ENCODE measurements at regions not wholly inside any gene's neighbourhood (a gene's known extent, or its start where the extent isn't known, plus 50 kb on each side); places are given as distances from the start of the nearest gene placed in this dataset.

DNA sequence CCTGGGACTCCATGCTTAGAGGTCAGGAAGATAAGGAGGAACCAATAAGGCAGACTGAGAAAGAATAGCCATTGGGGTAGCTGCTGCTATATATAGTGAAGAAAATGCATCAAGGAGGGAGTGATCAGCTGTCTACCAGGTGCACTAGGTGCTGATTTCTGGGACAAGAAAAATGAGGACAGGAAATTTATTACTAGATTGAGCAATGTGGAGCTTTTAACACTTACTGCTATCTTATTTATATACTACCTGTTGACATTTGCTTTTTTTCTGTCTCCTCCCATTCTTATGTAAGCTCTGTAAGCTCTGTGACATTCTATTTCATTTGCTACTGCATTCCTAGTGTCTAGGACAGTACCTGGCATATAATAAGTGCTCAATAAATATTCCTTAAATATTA, 53.7 kb upstream of the DHX40 start:
- no peak overlapping the region for H3K4me2 ChIP-seq (ENCODE audit: low read length)
- intact Hi-C loops (cut with micrococcal nuclease; ENCODE audit: unreplicated experiment) = no loop called here
- TF ChIP-seq CTCF (conservative IDR thresholded peaks at IDR 0.05; ENCODE audit: low read length) (no peak), EZH2phosphoT487 (IDR thresholded peaks at IDR 0.05; ENCODE audit: borderline replicate concordance, low read depth, low read length) (no peak)
- BruUV-seq (replicated peaks) = no TSS peak
- no peak overlapping the region for H2AFZ ChIP-seq (ENCODE audit: low read length)
- no peaks in the 10 kb centered on the region for H3K4me1 ChIP-seq (ENCODE audit: insufficient read depth, low read length, poor library complexity, severe bottlenecking)
- ChIA-PET CTCF (ENCODE audit: unreplicated experiment) (no interaction called here), POLR2A (interaction anchor here (0.6 kb wide), 1 partner anchor 22 kb away, joined by 3 read pairs; no protein-coding TSS in a partner anchor)
- DNase-seq (ENCODE audit: low spot score) = no peak
- H3K27ac ChIP-seq (ENCODE audit: low read depth, low read length, poor library complexity, severe bottlenecking) = no peak overlapping the region
- no peaks in the 10 kb centered on the region for H3K9me2 ChIP-seq (ENCODE audit: insufficient read depth, low read length)
- H4K20me1 ChIP-seq (ENCODE audit: insufficient read depth, low read length) = no peaks in the 10 kb centered on the region
- H3K9me3 ChIP-seq (ENCODE audit: low read length) = no peaks in the 10 kb centered on the region
- H3K4me3 ChIP-seq (ENCODE audit: low read depth, low read length, poor library complexity, severe bottlenecking) = no peak overlapping the region
- H3K36me3 ChIP-seq (ENCODE audit: insufficient read depth, low read length) = no peaks in the 10 kb centered on the region
- H3K79me2 ChIP-seq (ENCODE audit: insufficient read depth, low read depth, low read length) = no peaks in the 10 kb centered on the region

GRCh38 chr17:59512844-59513385, 52.5 kb upstream of the DHX40 start:
- Histone ChIP-seq H3K27ac (ENCODE audit: low read depth, low read length, poor library complexity, severe bottlenecking) (no peak overlapping the region), H3K4me3 (ENCODE audit: low read depth, low read length, poor library complexity, severe bottlenecking) (no peak overlapping the region), H2AFZ (ENCODE audit: low read length) (no peak overlapping the region), H4K20me1 (ENCODE audit: insufficient read depth, low read length) (no peaks in the 10 kb centered on the region), H3K36me3 (ENCODE audit: insufficient read depth, low read length) (no peaks in the 10 kb centered on the region), H3K4me2 (ENCODE audit: low read length) (no peak overlapping the region), H3K79me2 (ENCODE audit: insufficient read depth, low read depth, low read length) (no peaks in the 10 kb centered on the region), H3K4me1 (ENCODE audit: insufficient read depth, low read length, poor library complexity, severe bottlenecking) (no peaks in the 10 kb centered on the region), H3K9me2 (ENCODE audit: insufficient read depth, low read length) (no peaks in the 10 kb centered on the region), H3K9me3 (ENCODE audit: low read length) (no peaks in the 10 kb centered on the region)
- no peak for DNase-seq (ENCODE audit: low spot score)
- ChIA-PET CTCF (ENCODE audit: unreplicated experiment) (no interaction called here), POLR2A (interaction anchor here (0.6 to 0.7 kb wide), 3 partner anchors 45 to 455 kb away, joined by 3 read pairs; no protein-coding TSS in a partner anchor)
- intact Hi-C loops (cut with micrococcal nuclease; ENCODE audit: unreplicated experiment) = no loop called here
- no TSS peak for BruUV-seq (replicated peaks)
- no peak for TF ChIP-seq EZH2phosphoT487 (IDR thresholded peaks at IDR 0.05; ENCODE audit: borderline replicate concordance, low read depth, low read length)
- TF ChIP-seq CTCF (conservative IDR thresholded peaks at IDR 0.05; ENCODE audit: low read length) = no peak

DNA sequence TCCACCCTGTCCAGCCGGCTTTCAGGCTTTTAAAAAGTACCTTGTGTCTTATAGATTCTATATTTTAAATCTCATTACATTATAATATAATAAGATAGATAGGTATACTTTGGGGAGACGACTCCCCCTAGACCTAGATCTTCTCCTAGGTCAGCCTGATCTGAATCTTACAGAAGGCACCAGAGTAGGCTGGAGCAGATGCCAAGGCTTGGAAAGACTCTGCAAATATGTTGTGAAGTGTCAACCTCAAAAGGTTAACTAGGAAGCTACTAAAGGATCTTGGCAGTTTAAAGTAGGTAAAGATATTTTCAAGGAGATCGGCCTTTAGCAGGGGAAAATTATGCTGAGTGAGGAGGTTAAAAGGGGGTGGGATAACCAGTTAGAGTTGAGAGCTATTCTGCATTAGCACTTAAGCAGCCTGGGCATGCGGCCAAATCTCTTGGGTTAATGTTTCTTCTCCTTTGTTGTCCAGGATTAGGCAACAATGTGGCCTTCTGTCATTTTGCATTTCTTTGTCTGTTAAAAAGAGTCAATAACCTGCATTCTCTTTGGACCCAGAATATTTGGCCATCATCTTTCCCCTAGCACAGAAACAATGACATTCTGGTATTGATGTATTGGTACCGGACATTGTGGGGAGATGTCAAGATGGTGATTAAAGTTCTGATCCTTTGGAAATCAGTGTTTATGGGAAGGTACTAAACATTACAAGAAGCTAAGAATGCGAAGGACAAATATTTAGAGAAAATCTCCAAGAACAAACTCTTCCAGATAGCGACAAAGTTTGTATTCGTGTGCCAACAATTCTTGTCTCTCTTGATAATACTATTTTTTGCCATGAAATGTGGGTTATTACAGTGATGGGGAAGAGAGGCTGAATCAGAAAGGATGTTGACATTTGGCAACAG, 51.2 kb upstream of the DHX40 start:
- BruUV-seq (replicated peaks) = no TSS peak
- intact Hi-C loops (cut with micrococcal nuclease; ENCODE audit: unreplicated experiment) = no loop called here
- no peak overlapping the region for H3K27ac ChIP-seq (ENCODE audit: low read depth, low read length, poor library complexity, severe bottlenecking)
- no peaks in the 10 kb centered on the region for H4K20me1 ChIP-seq (ENCODE audit: insufficient read depth, low read length)
- no peak for DNase-seq (ENCODE audit: low spot score)
- no peak for TF ChIP-seq CTCF (conservative IDR thresholded peaks at IDR 0.05; ENCODE audit: low read length)
- TF ChIP-seq EZH2phosphoT487 (IDR thresholded peaks at IDR 0.05; ENCODE audit: borderline replicate concordance, low read depth, low read length) = no peak
- no peaks in the 10 kb centered on the region for H3K9me2 ChIP-seq (ENCODE audit: insufficient read depth, low read length)
- ChIA-PET CTCF (ENCODE audit: unreplicated experiment) (no interaction called here), POLR2A (interaction anchor here (0.6 kb wide), 1 partner anchor 212 kb away, joined by 4 read pairs; no protein-coding TSS in a partner anchor)
- H3K4me3 ChIP-seq (ENCODE audit: low read depth, low read length, poor library complexity, severe bottlenecking) = no peak overlapping the region
- no peaks in the 10 kb centered on the region for H3K9me3 ChIP-seq (ENCODE audit: low read length)
- no peak overlapping the region for H3K4me2 ChIP-seq (ENCODE audit: low read length)
- no peaks in the 10 kb centered on the region for H3K4me1 ChIP-seq (ENCODE audit: insufficient read depth, low read length, poor library complexity, severe bottlenecking)
- no peaks in the 10 kb centered on the region for H3K36me3 ChIP-seq (ENCODE audit: insufficient read depth, low read length)
- H3K79me2 ChIP-seq (ENCODE audit: insufficient read depth, low read depth, low read length) = no peaks in the 10 kb centered on the region
- H2AFZ ChIP-seq (ENCODE audit: low read length) = no peak overlapping the region
